ENCODE measurements at regions not wholly inside any gene's neighbourhood (a gene's known extent, or its start where the extent isn't known, plus 50 kb on each side); places are given as distances from the start of the nearest gene placed in this dataset.

- no peak for ATAC-seq
Observed at GRCh38 chr4:34250562-34250961, 1993.8 kb downstream of the ARAP2 start.

GRCh38 chr4:34253239-34253638, 1991.1 kb downstream of the ARAP2 start:
- ATAC-seq: no peak
- TF ChIP-seq ZNF70 (CRISPR knock-in tag; IDR thresholded peaks at IDR 0.05) (no peak), RARB (CRISPR knock-in tag; IDR thresholded peaks at IDR 0.05) (no peak), ARNTL (CRISPR knock-in tag; IDR thresholded peaks at IDR 0.05; ENCODE audit: borderline replicate concordance, low read depth) (no peak), ZC3H10 (CRISPR knock-in tag; IDR thresholded peaks at IDR 0.05) (no peak), ZNF8 (CRISPR knock-in tag; IDR thresholded peaks at IDR 0.05) (no peak), TSHZ2 (CRISPR knock-in tag; IDR thresholded peaks at IDR 0.05) (no peak), CSDC2 (CRISPR knock-in tag; IDR thresholded peaks at IDR 0.05) (no peak), ISL1 (CRISPR knock-in tag; IDR thresholded peaks at IDR 0.05) (no peak), BACH2 (CRISPR knock-in tag; IDR thresholded peaks at IDR 0.05; ENCODE audit: borderline replicate concordance) (no peak), ZFP3 (CRISPR knock-in tag; IDR thresholded peaks at IDR 0.05) (no peak)

More at GRCh38 chr4:34250562-34250961, 1993.8 kb downstream of the ARAP2 start:
- no peak for TF ChIP-seq POU6F1 (CRISPR knock-in tag; IDR thresholded peaks at IDR 0.05; ENCODE audit: borderline replicate concordance, low read depth)
- no peak for TF ChIP-seq PATZ1 (CRISPR knock-in tag; IDR thresholded peaks at IDR 0.05; ENCODE audit: borderline replicate concordance)
- no peak for TF ChIP-seq CSDC2 (CRISPR knock-in tag; IDR thresholded peaks at IDR 0.05)
- TF ChIP-seq OSR1 (CRISPR knock-in tag; IDR thresholded peaks at IDR 0.05): no peak
- no peak for TF ChIP-seq ESRRG (CRISPR knock-in tag; IDR thresholded peaks at IDR 0.05)
- no peak for TF ChIP-seq ZNF8 (CRISPR knock-in tag; IDR thresholded peaks at IDR 0.05)
- TF ChIP-seq ZFP3 (CRISPR knock-in tag; IDR thresholded peaks at IDR 0.05): no peak
- TF ChIP-seq CREB5 (CRISPR knock-in tag; IDR thresholded peaks at IDR 0.05; ENCODE audit: low read depth): no peak
- TF ChIP-seq GLIS3 (CRISPR knock-in tag; IDR thresholded peaks at IDR 0.05): no peak
- no peak for TF ChIP-seq ZC3H10 (CRISPR knock-in tag; IDR thresholded peaks at IDR 0.05)
- TF ChIP-seq ZFP30 (CRISPR knock-in tag; IDR thresholded peaks at IDR 0.05): no peak
- TF ChIP-seq TSHZ2 (CRISPR knock-in tag; IDR thresholded peaks at IDR 0.05): no peak
- no peak for TF ChIP-seq BACH2 (CRISPR knock-in tag; IDR thresholded peaks at IDR 0.05; ENCODE audit: borderline replicate concordance)
- no peak for TF ChIP-seq ISL1 (CRISPR knock-in tag; IDR thresholded peaks at IDR 0.05)
- TF ChIP-seq RARB (CRISPR knock-in tag; IDR thresholded peaks at IDR 0.05): no peak

- no peak for ATAC-seq
- TF ChIP-seq ISL1 (CRISPR knock-in tag; IDR thresholded peaks at IDR 0.05) (no peak), TCF4 (CRISPR knock-in tag; IDR thresholded peaks at IDR 0.05; ENCODE audit: borderline replicate concordance) (no peak), ESRRG (CRISPR knock-in tag; IDR thresholded peaks at IDR 0.05) (no peak), ZFP3 (CRISPR knock-in tag; IDR thresholded peaks at IDR 0.05) (no peak), OSR1 (CRISPR knock-in tag; IDR thresholded peaks at IDR 0.05) (no peak), PATZ1 (CRISPR knock-in tag; IDR thresholded peaks at IDR 0.05; ENCODE audit: borderline replicate concordance) (no peak), ZFP30 (CRISPR knock-in tag; IDR thresholded peaks at IDR 0.05) (no peak), CSDC2 (CRISPR knock-in tag; IDR thresholded peaks at IDR 0.05) (no peak), GLIS3 (CRISPR knock-in tag; IDR thresholded peaks at IDR 0.05) (no peak), ZC3H10 (CRISPR knock-in tag; IDR thresholded peaks at IDR 0.05) (no peak), POU6F1 (CRISPR knock-in tag; IDR thresholded peaks at IDR 0.05; ENCODE audit: borderline replicate concordance, low read depth) (no peak), TSHZ2 (CRISPR knock-in tag; IDR thresholded peaks at IDR 0.05) (no peak)
Observed at GRCh38 chr4:34258176-34258575, 1986.1 kb downstream of the ARAP2 start.

All from SK-N-SH treated with all-trans-retinoic acid at 6 μM for 48 hours (cell line).